GM18519 (cell line): ENCODE measurements at regions not wholly inside any gene's neighbourhood (a gene's known extent, or its start where the extent isn't known, plus 50 kb on each side); places are given as distances from the start of the nearest gene placed in this dataset.
"Not testable (repeated sequence)": the region's sequence is repeated elsewhere in the genome, so short reads cannot be mapped to it uniquely, and the experiment has no call there.

ENCODE experiments used
- ATAC-seq: cut with Tn5 transposase; IDR thresholded peaks from one replicate; pipeline ENCODE4 v1.9.1; 2021; ENCODE audit warnings: mild to moderate bottlenecking, moderate library complexity; ENCODE audit not compliant: unreplicated experiment, low FRiP score

- ATAC-seq: no peak
Observed at GRCh38 chr9:108043585-108043984, 554.0 kb upstream of the KLF4 start.

GRCh38 chr9:108041551-108041950 is 552.0 kb upstream of the KLF4 start:
- ATAC-seq: no peak

DNA sequence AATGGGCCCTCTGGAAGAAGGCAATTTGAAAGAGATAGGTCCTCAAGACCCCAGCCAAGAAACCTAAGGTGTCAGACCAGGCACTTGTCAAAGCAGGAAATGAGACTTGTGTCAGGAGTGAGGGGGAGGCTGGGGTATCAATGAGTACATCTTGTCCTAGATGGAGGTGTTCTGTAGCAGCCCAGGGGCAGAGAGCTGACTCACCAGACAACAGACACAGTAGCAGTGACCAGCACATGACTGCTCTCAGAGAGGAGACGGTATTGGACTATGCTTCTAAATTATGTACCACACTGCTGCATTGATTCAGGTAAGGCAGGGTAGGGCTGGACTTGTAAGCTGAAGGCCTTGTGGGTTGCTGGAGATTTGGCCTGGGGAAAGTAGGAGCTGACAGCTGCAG is 551.2 kb upstream of the KLF4 start:
- ATAC-seq: no peak

DNA sequence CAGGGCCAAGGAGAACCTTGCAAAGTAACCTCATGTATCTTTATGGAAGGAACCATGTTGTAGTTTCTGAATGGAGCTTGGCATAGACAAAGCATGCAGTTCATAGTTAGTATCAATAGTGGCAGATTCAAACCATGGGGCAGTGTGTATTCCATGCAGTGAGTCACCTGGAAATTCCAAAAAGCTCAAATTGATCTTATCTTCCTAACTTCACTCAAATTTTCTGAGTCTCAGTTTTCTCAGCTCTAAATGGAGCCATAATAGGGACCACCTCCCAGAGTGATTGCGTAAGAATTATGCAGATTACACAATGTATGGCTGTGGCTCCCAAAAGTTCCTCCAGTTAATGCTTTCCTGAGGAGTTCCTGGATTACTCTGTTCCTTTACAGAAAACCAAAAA is 549.9 kb upstream of the KLF4 start:
- no peak for ATAC-seq

- no peak for ATAC-seq
Observed at GRCh38 chr9:108039012-108039411, 549.4 kb upstream of the KLF4 start.

DNA sequence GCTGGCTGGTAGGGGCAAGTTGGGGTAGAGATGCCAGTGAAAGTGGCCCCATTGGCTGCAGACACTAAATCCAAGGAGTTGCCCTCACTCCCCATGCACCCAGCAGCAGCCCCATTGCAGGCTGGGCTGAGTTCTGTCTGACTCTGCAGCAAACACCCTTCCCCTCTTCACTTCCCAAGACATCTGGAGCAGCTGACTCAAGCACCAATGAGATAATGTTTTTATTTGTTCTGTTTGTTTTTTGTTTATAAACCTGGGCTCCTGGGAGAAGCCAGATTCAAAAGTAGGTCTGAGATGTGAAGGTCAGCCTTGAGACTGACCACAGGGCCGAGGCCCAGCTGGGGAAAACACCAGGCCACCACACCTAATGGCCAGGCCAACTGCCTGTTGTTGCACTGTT is 545.9 kb upstream of the KLF4 start:
- no peak for ATAC-seq

GRCh38 chr9:108033976-108034964 is 544.7 kb upstream of the KLF4 start:
- no peak for ATAC-seq

DNA sequence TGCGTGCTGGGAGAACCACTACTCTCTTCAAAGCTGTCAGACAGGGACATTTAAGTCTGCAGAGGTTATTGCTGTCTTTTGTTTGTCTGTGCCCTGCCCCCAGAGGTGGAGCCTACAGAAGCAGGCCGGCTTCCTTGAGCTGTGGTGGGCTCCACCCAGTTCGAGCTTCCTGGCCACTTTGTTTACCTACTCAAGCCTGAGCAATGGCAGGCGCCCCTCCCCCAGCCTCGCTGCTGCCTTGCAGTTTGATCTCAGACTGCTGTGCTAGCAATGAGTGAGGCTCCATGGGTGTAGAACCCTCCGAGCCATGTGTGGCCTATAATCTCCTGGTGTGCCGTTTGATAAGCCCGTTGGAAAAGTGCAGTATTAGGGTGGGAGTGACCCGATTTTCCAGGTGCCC is 542.5 kb upstream of the KLF4 start:
- ATAC-seq: not testable (repeated sequence)

DNA sequence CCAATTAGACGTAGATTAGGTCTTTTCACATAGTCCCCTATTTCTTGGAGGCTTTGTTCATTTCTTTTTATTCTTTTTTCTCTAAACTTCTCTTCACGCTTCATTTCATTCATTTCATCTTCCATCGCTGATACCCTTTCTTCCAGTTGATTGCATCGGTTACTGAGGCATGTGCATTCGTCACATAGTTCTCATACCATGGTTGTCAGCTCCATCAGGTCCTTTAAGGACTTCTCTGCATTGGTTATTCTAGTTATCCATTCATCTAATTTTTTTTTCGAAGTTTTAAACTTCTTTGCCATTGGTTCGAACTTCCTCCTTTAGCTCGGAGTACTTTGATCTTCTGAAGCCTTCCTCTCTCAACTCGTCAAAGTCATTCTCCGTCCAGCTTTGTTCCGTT is 541.7 kb upstream of the KLF4 start:
- ATAC-seq: not testable (repeated sequence)

GRCh38 chr9:108026718-108027117 is 537.1 kb upstream of the KLF4 start:
- not testable (repeated sequence) for ATAC-seq

DNA sequence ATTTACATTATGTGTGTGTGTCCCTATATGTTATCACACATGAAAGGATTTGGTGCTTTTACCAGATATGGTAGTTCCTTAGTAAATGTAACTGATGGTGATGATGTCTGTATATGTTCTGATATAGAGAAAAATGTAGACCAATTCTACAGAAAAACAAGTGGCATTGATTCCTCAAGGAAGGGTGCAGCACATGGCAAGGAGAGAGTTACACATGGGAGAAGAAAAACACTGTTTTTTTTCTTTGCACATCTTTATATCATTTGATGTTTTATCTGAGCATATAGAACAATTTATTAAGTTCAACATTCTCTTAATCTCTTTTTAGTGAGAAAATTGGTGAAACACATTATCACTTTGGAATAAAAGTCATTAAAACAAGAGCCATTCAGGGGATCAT is 535.0 kb upstream of the KLF4 start:
- ATAC-seq: no peak

GRCh38 chr9:108022246-108022935 is 532.8 kb upstream of the KLF4 start:
- ATAC-seq: no peak

- ATAC-seq: no peak
Observed at GRCh38 chr9:108021096-108021710, 531.6 kb upstream of the KLF4 start.

DNA sequence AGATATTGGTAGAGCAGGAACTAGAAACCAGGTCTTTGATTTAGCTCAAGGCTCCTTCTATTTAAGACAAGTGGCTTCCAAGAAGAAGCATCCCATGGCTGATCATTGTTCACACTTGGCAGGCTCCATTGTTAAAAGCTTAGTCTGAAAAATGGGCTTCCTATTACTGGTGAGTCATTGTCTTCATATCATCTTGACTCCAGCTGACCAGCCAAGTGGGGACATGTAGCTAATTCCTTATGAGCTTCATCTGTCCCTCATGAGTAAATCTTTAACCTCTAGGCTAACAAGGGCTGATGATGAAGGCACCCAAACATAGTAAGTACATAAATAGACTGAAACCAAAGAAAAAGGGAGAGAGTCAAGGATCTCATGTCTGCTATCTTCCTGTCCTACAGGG is 530.3 kb upstream of the KLF4 start:
- ATAC-seq: no peak

- no peak for ATAC-seq
Observed at GRCh38 chr9:108017671-108018070, 528.1 kb upstream of the KLF4 start.

GRCh38 chr9:108016446-108016845 is 526.9 kb upstream of the KLF4 start:
- no peak for ATAC-seq

GRCh38 chr9:108015690-108016089 is 526.1 kb upstream of the KLF4 start:
- ATAC-seq: no peak

DNA sequence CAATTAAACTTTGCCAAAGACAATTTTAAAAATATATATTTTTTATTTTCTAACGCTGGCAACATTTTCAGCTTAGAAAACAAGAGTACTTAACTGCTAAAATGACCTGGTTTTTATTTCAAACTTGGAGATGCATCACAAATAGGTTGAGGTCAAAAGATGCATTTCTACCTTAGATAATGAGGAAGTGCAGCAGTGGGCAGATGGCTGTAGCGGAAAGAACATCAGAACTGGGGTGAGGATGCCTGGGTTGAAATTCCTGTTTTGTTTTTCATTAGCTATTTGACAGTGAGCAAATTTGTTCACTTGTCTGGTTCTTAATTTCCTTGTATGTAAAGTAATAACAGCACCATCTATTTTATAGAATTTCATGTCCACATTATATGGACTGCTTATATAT is 524.8 kb upstream of the KLF4 start:
- ATAC-seq: no peak

- ATAC-seq: no peak
Observed at GRCh38 chr9:108012886-108013665, 523.5 kb upstream of the KLF4 start.

GRCh38 chr9:108012405-108012804 is 522.8 kb upstream of the KLF4 start:
- ATAC-seq: no peak

DNA sequence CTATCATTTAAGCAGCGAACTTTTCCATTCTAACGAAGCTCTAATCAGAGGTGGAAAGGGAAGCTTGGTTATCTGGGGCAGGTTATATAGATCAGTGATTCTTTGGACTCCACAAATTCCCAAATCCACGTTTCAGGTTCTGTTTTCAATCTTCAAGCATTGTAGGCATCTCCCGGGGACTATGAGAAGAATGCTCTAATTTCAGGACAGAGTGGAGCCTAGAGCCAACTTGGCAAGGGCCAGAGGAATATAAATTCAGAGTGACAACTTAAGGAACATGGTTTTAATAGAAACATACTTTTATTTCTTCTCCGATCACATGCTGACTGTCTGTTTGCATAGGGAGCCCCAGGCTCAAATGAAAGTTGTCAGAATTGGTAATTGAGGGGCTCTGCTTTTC is 514.0 kb upstream of the KLF4 start:
- ATAC-seq: no peak
